ENCODE measurements at regions not wholly inside any gene's neighbourhood (a gene's known extent, or its start where the extent isn't known, plus 50 kb on each side); places are given as distances from the start of the nearest gene placed in this dataset.

- TF ChIP-seq CTCF (IDR thresholded peaks at IDR 0.05) (no peak), POLR2A (IDR thresholded peaks at IDR 0.05) (no peak)
These were observed 277.9 kb upstream of the FLRT2 start for GRCh38 chr14:85252011-85252410.
